Kidney epithelial cell (primary cell): ENCODE measurements at regions not wholly inside any gene's neighbourhood (a gene's known extent, or its start where the extent isn't known, plus 50 kb on each side); places are given as distances from the start of the nearest gene placed in this dataset.

Experiments
- DNase-seq: peaks from one replicate; pipeline ENCODE4 v3.0.0-alpha.2; 2010; ENCODE audit warnings: low read depth
- H3K27me3 ChIP-seq: 2 replicates; pipeline ENCODE4 v1.6.0; 2011; ENCODE audit warnings: low read length; ENCODE audit not compliant: control insufficient read depth, insufficient read depth
- H3K36me3 ChIP-seq: 2 replicates; pipeline ENCODE4 v1.5.1; 2011; ENCODE audit warnings: low read length; ENCODE audit not compliant: control insufficient read depth, insufficient read depth
- H3K4me3 ChIP-seq: 2 replicates; pipeline ENCODE4 v1.5.1; 2011; ENCODE audit warnings: low read depth, mild to moderate bottlenecking, control low read depth, low read length
- TF ChIP-seq, protein P1 (sequence below): IDR thresholded peaks from 2 replicates; pipeline ENCODE4 v1.5.1; 2011; ENCODE audit warnings: mild to moderate bottlenecking, moderate library complexity, low read length, control low read depth, inconsistent platforms; ENCODE audit not compliant: insufficient read depth, poor library complexity, severe bottlenecking

DNA sequence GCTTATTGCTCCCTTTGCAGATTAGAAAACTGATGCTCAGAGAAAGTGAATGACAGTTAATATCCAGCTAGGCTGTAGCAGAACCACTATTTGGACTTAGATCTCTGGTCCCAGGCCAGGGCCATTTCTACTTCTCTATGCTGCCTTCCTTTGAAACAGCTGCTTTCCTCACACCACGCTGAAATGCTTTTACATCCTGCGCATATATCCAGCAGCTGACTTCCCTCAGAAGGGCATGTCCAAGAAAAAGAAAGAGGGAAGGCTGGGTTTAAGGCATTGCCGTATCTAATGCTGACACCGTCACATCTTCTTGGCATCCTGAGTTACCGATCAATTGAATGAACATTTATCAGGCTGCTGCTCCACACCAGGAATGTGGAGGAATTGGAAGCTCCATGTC is 122.4 kb downstream of the UBE2U start:
- H3K4me3 ChIP-seq = no peak overlapping the region
- no peaks in the 10 kb centered on the region for H3K36me3 ChIP-seq
- no peaks in the 10 kb centered on the region for H3K27me3 ChIP-seq
- no peak for DNase-seq
- TF ChIP-seq, protein P1, sequence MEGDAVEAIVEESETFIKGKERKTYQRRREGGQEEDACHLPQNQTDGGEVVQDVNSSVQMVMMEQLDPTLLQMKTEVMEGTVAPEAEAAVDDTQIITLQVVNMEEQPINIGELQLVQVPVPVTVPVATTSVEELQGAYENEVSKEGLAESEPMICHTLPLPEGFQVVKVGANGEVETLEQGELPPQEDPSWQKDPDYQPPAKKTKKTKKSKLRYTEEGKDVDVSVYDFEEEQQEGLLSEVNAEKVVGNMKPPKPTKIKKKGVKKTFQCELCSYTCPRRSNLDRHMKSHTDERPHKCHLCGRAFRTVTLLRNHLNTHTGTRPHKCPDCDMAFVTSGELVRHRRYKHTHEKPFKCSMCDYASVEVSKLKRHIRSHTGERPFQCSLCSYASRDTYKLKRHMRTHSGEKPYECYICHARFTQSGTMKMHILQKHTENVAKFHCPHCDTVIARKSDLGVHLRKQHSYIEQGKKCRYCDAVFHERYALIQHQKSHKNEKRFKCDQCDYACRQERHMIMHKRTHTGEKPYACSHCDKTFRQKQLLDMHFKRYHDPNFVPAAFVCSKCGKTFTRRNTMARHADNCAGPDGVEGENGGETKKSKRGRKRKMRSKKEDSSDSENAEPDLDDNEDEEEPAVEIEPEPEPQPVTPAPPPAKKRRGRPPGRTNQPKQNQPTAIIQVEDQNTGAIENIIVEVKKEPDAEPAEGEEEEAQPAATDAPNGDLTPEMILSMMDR = no peak

DNA sequence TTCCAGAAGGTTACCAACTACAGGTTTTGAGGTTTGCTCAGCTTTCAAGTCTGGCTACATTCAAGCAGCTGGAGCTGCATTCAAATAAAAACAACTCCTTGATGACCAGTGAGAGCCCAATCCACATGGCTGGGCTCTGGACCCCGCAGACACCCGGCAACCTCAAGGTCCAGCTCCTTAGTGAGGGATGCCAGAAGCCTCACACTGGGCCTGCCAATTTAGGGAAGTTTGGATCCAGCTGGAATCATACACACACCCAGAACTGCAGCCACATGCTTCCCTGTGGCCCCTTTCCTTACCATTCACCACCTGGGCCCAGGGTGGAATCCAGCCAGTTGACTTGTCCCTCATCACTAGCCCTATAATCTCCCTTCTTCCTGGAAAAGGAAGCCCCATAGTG is 123.7 kb downstream of the UBE2U start:
- H3K36me3 ChIP-seq = no peaks in the 10 kb centered on the region
- DNase-seq = no peak
- H3K27me3 ChIP-seq = no peaks in the 10 kb centered on the region
- TF ChIP-seq, protein P1 = no peak
- H3K4me3 ChIP-seq = no peak overlapping the region

DNA sequence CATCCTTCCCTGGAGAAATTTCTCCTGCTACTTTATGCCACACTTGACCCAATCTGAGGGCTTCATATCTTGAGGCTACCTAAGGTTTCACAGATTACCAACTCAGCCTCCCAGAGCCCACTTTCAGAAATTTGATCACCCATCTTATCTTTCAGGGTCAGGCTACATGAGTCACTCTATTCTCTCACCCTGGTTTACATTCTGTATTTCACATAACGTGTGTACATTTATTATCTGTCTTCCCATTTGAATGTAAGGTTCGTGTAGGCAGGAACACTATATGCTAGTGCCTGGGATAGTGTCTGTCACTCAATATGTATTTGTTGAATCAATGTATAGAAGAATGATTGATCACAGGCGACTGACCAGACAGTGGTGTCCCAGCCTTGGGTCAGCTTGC is 124.8 kb downstream of the UBE2U start:
- TF ChIP-seq, protein P1 = no peak
- Histone ChIP-seq H3K4me3 (no peak overlapping the region), H3K27me3 (no peaks in the 10 kb centered on the region), H3K36me3 (no peaks in the 10 kb centered on the region)
- no peak for DNase-seq

DNA sequence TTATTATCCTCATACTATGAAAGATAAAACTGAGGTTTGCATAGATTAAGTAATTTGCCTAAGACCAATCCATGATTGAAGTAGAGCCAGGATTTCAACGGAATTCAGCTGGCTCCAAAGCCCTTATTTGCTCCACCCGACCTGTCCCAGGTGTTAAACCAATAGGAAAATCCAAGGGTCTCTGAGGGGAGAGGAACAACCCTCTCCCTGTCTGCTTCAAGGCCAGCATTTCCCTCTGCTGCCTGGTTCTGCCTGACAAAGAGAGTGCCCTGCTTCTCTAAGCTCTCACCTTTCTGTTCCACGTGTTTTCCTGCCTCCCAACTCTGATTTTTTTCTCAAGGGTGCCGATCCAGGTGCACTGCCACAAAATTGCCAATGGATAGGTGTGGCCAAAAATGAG is 127.4 kb downstream of the UBE2U start:
- DNase-seq = no peak
- no peak overlapping the region for H3K4me3 ChIP-seq
- TF ChIP-seq, protein P1 = no peak
- H3K36me3 ChIP-seq = no peaks in the 10 kb centered on the region
- no peaks in the 10 kb centered on the region for H3K27me3 ChIP-seq

DNA sequence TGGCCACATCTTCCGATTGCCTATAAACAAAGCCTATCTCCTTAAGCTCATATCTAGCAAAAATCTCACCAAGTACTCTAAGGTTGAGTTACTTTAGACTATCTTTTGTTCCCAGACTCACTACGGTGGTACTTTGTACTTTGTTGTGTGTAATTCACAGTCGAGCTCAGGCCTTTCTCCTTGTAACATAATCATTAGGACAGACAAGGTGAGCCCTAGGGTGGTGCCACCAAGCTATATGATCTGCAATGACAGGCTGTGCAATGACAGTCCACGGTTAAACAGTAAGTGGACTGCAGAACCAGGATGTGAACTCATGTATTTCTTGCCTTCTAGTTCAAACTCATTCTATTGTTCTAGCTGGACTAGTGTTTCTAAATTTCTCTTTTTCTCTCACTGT is 132.2 kb downstream of the UBE2U start:
- no peak for DNase-seq
- H3K36me3 ChIP-seq = no peaks in the 10 kb centered on the region
- no peak overlapping the region for H3K4me3 ChIP-seq
- TF ChIP-seq, protein P1 = no peak
- H3K27me3 ChIP-seq = no peaks in the 10 kb centered on the region

DNA sequence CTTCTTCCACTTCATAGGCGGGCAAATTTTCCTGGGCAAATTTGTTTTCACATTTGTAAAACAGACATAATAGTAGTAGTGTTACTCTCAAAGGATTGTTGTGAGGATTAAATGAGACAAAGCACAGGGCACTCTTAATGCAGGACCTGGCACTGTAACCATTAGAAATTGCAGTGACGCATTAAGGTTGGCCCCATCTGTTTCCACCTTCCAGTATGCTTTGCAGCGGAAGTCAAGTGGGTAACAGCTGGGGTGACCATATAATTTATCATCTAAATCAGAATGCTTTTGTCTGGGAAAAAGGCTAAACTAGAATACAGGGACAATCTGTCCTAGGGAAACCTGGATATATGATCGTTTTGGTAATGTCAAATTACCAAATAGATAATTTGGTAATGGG is 132.5 kb upstream of the CACHD1 start:
- Histone ChIP-seq H3K36me3 (no peaks in the 10 kb centered on the region), H3K4me3 (no peak overlapping the region), H3K27me3 (no peaks in the 10 kb centered on the region)
- no peak for DNase-seq
- TF ChIP-seq, protein P1 = no peak
